Spleen (tissue), 11 donors: ENCODE measurements at regions not wholly inside any gene's neighbourhood (a gene's known extent, or its start where the extent isn't known, plus 50 kb on each side); places are given as distances from the start of the nearest gene placed in this dataset.

ENCODE experiments used
- DNase-seq: peaks from one replicate; pipeline ENCODE4 v3.0.0-alpha.2; 2020
- H3K27ac ChIP-seq, 8 donors: fragments of 200-600 bp; sonication (generic) in 7 of 8; 1 replicate in 4 of 8; 2 replicates in 4 of 8; pipeline versions ENCODE4 v1.5.0 to v1.8.0; 2016 to 2021; ENCODE audit warnings: inconsistent platforms in 4 of 8, mild to moderate bottlenecking in 4 of 8, moderate library complexity in 1 of 8
- H3K27me3 ChIP-seq, 7 donors: fragments of 200-600 bp; sonication (generic) in 6 of 7; replicated peaks in 1 of 7; 1 replicate in 4 of 7; 2 replicates in 3 of 7; pipeline versions ENCODE4 v1.5.0 to v1.8.0; 2016 to 2021; ENCODE audit warnings: inconsistent platforms in 3 of 7, mild to moderate bottlenecking in 1 of 7
- H3K36me3 ChIP-seq, 6 donors: fragments of 200-600 bp; sonication (generic) in 5 of 6; 1 replicate in 4 of 6; 2 replicates in 2 of 6; pipeline versions ENCODE4 v1.5.0 to v1.8.0; 2016 to 2021; ENCODE audit warnings: inconsistent platforms in 2 of 6
- H3K4me1 ChIP-seq, 6 donors: fragments of 200-600 bp; sonication (generic) in 5 of 6; 1 replicate in 3 of 6; 2 replicates in 3 of 6; pipeline versions ENCODE4 v1.5.0 to v1.8.0; 2016 to 2021; ENCODE audit warnings: inconsistent platforms in 3 of 6
- H3K4me3 ChIP-seq, 8 donors: fragments of 200-600 bp; sonication (generic) in 7 of 8; 1 replicate in 4 of 8; 2 replicates in 4 of 8; pipeline versions ENCODE4 v1.5.0 to v1.8.0; 2016 to 2021; ENCODE audit warnings: inconsistent platforms in 4 of 8, mild to moderate bottlenecking in 4 of 8, moderate library complexity in 2 of 8
- H3K9me3 ChIP-seq, 8 donors: fragments of 200-600 bp; sonication (generic) in 7 of 8; 1 replicate in 4 of 8; 2 replicates in 4 of 8; pipeline versions ENCODE4 v1.5.0 to v1.8.0; 2016 to 2021; ENCODE audit warnings: inconsistent platforms in 4 of 8
- POLR2A ChIP-seq, 3 donors: fragments of 450-650 bp; IDR thresholded peaks; one replicate each; pipeline ENCODE4 v1.5.1; 2017; ENCODE audit warnings: antibody characterized with exemption in 3 of 3, mild to moderate bottlenecking in 1 of 3
- POLR2AphosphoS5 ChIP-seq, 3 donors: sonication (generic); formaldehyde crosslinking; IDR thresholded peaks; one replicate each; pipeline ENCODE4 v1.5.1; 2017; ENCODE audit warnings: antibody characterized with exemption in 3 of 3
- WGBS, 5 donors: extraction: QIAGEN DNeasy Blood & Tissue Kit in 3 of 5; methylation state at CpG; one replicate each; pipeline versions ENCODE4 v1.1.5 to v1.1.7; 2013 to 2018; 5-methylcytosine and 5-hydroxymethylcytosine counted together
- intact Hi-C: fragments of 100-400 bp; cut with DNase I; formaldehyde crosslinking; loops from one replicate; pipeline ENCODE4 v1.15.0; 2023; ENCODE audit warnings: low total_unique reads
- TF ChIP-seq, protein P1 (sequence below), 11 experiments: fragments of 200-600 bp in 7 of 11; fragments of 450-650 bp in 4 of 11; sonication (generic) in 4 of 11; IDR thresholded peaks in 8 of 11; conservative IDR thresholded peaks in 3 of 11; 1 replicate in 7 of 11; 2 replicates in 4 of 11; pipeline versions ENCODE4 v1.4.0 to v1.8.0; 2016 to 2021; ENCODE audit warnings: antibody characterized with exemption in 11 of 11, inconsistent platforms in 4 of 11, mild to moderate bottlenecking in 1 of 11
- donor health status: healthy with polysubstance abuse.
- donor health status: DM: no; HTN: no; CAD: no; lungs with moderate emphysema.
- donor health status: DM: no; HTN: no; CAD: no.
- donor health status: Bipolar disorder and iron deficiency.
- donor health status: healthy.
- donor health status: DM: no; HTN: no; CAD: no.
- donor health status: DM: yes; HTN: yes; CAD: no.

DNA sequence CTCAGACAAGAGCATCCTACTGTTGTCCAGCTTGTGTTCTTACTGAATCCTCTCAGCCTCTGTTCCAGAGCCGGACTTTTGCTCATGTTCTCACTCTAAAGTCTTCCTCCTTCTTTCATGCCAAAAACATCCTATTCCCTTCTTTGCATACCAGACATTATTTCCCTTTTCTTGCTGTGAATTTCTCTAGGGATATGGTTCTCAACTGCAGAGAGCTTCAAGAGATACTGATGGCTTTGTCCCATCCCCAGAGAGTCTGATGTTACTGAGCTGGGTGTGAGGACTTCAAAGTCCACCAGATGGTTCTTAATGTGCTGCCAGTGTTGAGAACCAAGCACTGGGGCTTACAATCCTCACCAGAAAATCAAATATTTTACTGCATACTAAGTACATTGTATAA is 98.6 kb upstream of the FER start:
- 88 to 100% (median 96%) methylated on average over 1 of the region's 1 CpG for WGBS, 5 donors
- H3K27me3 ChIP-seq = no peaks in the 10 kb centered on the region
- peaks cover 0 to 16% (median 14%) of the 10 kb centered on the region in 8 donors for H3K9me3 ChIP-seq
- intact Hi-C loops = no loop called here
- H3K27ac ChIP-seq = no peak overlapping the region
- H3K4me3 ChIP-seq = no peak overlapping the region
- TF ChIP-seq, protein P1, sequence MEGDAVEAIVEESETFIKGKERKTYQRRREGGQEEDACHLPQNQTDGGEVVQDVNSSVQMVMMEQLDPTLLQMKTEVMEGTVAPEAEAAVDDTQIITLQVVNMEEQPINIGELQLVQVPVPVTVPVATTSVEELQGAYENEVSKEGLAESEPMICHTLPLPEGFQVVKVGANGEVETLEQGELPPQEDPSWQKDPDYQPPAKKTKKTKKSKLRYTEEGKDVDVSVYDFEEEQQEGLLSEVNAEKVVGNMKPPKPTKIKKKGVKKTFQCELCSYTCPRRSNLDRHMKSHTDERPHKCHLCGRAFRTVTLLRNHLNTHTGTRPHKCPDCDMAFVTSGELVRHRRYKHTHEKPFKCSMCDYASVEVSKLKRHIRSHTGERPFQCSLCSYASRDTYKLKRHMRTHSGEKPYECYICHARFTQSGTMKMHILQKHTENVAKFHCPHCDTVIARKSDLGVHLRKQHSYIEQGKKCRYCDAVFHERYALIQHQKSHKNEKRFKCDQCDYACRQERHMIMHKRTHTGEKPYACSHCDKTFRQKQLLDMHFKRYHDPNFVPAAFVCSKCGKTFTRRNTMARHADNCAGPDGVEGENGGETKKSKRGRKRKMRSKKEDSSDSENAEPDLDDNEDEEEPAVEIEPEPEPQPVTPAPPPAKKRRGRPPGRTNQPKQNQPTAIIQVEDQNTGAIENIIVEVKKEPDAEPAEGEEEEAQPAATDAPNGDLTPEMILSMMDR (IDR thresholded peaks at IDR 0.05 in 8 of 11, conservative IDR thresholded peaks at IDR 0.05 in 3 of 11) = no peak
- TF ChIP-seq POLR2AphosphoS5 (IDR thresholded peaks at IDR 0.05) = no peak
- no peak for TF ChIP-seq POLR2A (IDR thresholded peaks at IDR 0.05)
- no peaks in the 10 kb centered on the region for H3K4me1 ChIP-seq
- DNase-seq = no peak
- no peaks in the 10 kb centered on the region for H3K36me3 ChIP-seq

DNA sequence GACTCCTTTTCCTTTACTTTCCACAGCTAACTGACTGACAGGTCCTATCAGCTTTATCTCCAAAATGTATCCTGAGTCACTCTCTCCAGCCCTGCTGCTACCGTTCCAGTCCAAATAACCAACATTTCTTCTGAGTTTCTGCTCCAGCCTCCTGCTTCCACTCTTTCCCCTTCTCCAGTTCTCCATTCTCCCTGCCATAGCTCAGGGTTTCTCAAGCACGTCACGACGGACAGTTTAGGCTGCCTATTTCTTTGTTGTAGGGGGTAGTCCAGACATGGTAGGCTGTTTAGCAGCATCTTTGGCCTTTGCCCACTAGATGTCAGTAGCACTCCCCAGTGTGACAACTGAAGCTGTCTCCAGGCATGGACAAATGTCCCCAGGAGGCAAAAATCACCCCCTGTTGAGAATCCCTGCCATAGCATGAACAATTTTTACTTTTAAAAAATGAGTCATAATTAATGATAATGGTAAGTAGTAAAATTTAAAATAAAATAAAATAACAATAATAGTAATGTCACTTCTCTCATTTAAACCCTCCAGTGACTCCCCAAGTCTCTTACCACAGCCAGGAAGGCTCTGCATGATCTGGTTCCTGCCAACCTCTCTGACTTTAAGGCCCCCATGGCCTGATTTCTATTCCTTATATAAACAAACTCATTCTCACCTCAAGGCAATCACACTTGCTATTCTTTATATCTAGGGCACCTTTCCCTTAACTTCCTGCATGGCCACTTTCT is 105.4 kb upstream of the FER start:
- Histone ChIP-seq H3K4me3 (peak overlapping the region in 1 of 8 donors; percentile 16), H3K27me3 (peaks cover 0 to 4% (median 0%) of the 10 kb centered on the region in 7 donors), H3K36me3 (no peaks in the 10 kb centered on the region), H3K9me3 (peaks cover 0 to 9% (median 7%) of the 10 kb centered on the region in 8 donors), H3K4me1 (peaks cover 0 to 4% (median 3%) of the 10 kb centered on the region in 6 donors), H3K27ac (no peak overlapping the region)
- no peak for DNase-seq
- TF ChIP-seq, protein P1 (IDR thresholded peaks at IDR 0.05 in 8 of 11, conservative IDR thresholded peaks at IDR 0.05 in 3 of 11) = peak; percentile 42 to 82 (median 70)
- TF ChIP-seq POLR2AphosphoS5 (IDR thresholded peaks at IDR 0.05) (peak in 1 of 3 donors; percentile 6), POLR2A (IDR thresholded peaks at IDR 0.05) (no peak)
- WGBS, 5 donors = 1 to 6% (median 3%) methylated on average over 4 of the region's 4 CpGs
- intact Hi-C loops = no loop called here

DNA sequence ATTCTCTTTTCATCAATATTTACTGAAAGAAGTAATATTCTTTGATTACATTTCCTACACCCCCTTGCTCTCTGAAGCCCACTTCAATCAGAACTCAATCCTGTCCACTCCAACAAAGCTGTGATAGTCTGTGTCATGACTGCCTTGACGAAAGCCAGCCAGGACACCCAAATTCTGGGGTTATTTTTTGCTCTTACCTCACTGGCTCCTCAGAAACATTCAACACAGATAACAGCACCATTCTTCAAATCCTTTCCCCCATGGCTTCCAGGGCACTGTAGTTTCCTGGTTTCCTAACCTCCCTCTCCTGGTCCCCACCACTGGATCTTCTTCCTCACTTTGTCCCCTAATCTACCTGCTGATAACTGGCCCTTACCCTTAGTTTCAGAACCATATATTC is 106.1 kb upstream of the FER start:
- no peaks in the 10 kb centered on the region for H3K36me3 ChIP-seq
- H3K27ac ChIP-seq = no peak overlapping the region
- peaks cover 0 to 4% (median 3%) of the 10 kb centered on the region in 6 donors for H3K4me1 ChIP-seq
- DNase-seq = no peak
- TF ChIP-seq POLR2A (IDR thresholded peaks at IDR 0.05) (no peak), POLR2AphosphoS5 (IDR thresholded peaks at IDR 0.05) (no peak)
- TF ChIP-seq, protein P1 (IDR thresholded peaks at IDR 0.05 in 8 of 11, conservative IDR thresholded peaks at IDR 0.05 in 3 of 11) = no peak
- WGBS, 5 donors = 73 to 93% (median 79%) methylated on average over 1 of the region's 1 CpG
- intact Hi-C loops = no loop called here
- peaks cover 0 to 4% (median 0%) of the 10 kb centered on the region in 7 donors for H3K27me3 ChIP-seq
- H3K9me3 ChIP-seq = peaks cover 0 to 2% (median under 1%) of the 10 kb centered on the region in 8 donors
- H3K4me3 ChIP-seq = no peak overlapping the region

DNA sequence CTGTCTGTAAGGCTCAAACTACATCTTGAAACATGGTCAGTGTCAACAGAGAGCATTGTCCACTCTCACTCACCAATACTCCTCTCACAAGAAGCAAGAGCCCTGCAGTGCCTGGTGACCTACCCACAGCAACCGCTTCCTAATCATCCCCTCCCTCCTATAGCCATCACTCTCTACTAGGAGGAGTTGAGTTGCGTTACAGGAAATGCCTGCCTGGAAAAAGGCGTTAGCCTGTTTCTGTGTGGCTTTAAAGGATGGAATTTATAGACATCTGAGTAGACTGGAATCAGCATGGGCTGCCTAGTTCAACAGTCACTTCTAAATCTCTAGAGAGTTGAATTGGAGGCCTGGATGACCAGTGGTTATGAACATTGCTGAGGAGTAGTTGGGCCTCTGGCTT is 108.3 kb upstream of the FER start:
- peaks cover 0 to 4% (median 0%) of the 10 kb centered on the region in 7 donors for H3K27me3 ChIP-seq
- no peak overlapping the region for H3K27ac ChIP-seq
- WGBS, 5 donors = 62 to 78% (median 76%) methylated on average over 3 of the region's 3 CpGs
- peaks cover 0 to 4% (median 3%) of the 10 kb centered on the region in 6 donors for H3K4me1 ChIP-seq
- H3K9me3 ChIP-seq = no peaks in the 10 kb centered on the region
- no peak for DNase-seq
- no peak overlapping the region for H3K4me3 ChIP-seq
- TF ChIP-seq, protein P1 (IDR thresholded peaks at IDR 0.05 in 8 of 11, conservative IDR thresholded peaks at IDR 0.05 in 3 of 11) = no peak
- TF ChIP-seq POLR2AphosphoS5 (IDR thresholded peaks at IDR 0.05) (no peak), POLR2A (IDR thresholded peaks at IDR 0.05) (no peak)
- intact Hi-C loops = no loop called here
- H3K36me3 ChIP-seq = no peaks in the 10 kb centered on the region
